ENCODE measurements at regions not wholly inside any gene's neighbourhood (a gene's known extent, or its start where the extent isn't known, plus 50 kb on each side); places are given as distances from the start of the nearest gene placed in this dataset.
"Not testable (repeated sequence)": the region's sequence is repeated elsewhere in the genome, so short reads cannot be mapped to it uniquely, and the experiment has no call there.

DNA sequence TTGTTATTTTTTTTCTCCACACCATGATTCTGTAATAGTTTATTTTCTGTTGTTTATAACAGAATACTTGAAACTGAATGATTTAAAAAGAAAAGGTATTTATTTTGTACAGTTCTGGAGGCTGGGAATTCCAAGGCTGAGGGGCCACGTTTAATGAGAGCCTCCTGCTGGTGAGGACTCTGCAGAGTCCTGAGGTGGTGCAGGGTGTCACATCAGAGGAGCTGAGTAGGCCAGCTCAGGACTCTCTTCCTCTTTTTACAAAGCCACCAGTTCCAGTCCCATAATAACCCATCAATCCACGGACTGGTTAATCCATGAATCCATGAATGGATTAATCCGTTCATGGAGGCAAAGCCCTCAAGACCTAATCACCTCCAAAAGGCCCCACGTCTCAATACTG lies 71.6 kb downstream of the TFAP2A start:
- DNase-seq: no peak
- intact Hi-C loops (cut with DNase I): no loop called here
- no peak for ATAC-seq

DNA sequence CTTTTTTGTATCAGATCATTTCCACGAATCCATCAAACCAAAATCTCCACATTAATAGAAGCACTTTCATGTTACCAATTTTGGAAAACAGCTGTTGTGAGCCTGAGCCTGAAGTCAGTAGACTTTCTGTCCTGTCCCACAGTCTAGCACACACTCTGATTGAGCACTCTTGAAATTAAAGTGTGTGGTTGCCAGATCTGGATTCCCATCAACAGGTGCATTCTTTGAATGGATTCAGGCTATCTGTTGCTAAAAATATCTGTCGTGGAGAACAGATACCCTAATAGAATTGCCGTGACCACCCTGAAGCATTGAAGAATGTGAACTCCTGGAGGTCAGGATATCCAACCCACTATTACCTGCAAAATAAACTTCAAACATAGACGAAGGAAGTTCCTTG lies 73.3 kb downstream of the TFAP2A start:
- intact Hi-C loops (cut with DNase I): no loop called here
- no peak for ATAC-seq
- no peak for DNase-seq

- DNase-seq: no peak
- intact Hi-C loops (cut with DNase I): no loop called here
These were observed 76.7 kb downstream of the TFAP2A start for GRCh38 chr6:10338151-10338550.

DNA sequence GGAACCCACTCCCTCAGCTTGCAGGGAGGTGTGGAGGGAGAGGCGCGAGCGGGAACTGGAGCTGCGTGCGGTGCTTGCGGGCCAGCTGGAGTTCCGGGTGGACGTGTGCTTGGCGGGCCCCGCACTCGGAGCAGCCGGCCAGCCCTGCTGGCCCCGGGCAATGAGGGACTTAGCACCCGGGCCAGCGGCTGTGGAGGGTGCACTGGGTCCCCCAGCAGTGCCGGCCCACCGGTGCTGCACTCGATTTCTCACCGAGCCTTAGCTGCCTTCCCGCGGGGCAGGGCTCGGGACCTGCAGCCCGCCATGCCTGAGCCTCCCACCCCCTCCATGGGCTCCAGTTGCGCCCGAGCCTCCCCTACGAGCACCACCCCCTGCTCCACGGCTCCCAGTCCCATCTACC lies 77.5 kb downstream of the TFAP2A start:
- intact Hi-C loops (cut with DNase I); ATAC-seq: not testable (repeated sequence)

More at GRCh38 chr6:10338151-10338550, 76.7 kb downstream of the TFAP2A start:
- no peak for ATAC-seq

GRCh38 chr6:10332111-10332510 lies 82.8 kb downstream of the TFAP2A start:
- ATAC-seq (no peak), DNase-seq (no peak)
- intact Hi-C loops (cut with DNase I): no loop called here

More for the DNA sequence above, 77.5 kb downstream of the TFAP2A start:
- DNase-seq: not testable (repeated sequence)

DNA sequence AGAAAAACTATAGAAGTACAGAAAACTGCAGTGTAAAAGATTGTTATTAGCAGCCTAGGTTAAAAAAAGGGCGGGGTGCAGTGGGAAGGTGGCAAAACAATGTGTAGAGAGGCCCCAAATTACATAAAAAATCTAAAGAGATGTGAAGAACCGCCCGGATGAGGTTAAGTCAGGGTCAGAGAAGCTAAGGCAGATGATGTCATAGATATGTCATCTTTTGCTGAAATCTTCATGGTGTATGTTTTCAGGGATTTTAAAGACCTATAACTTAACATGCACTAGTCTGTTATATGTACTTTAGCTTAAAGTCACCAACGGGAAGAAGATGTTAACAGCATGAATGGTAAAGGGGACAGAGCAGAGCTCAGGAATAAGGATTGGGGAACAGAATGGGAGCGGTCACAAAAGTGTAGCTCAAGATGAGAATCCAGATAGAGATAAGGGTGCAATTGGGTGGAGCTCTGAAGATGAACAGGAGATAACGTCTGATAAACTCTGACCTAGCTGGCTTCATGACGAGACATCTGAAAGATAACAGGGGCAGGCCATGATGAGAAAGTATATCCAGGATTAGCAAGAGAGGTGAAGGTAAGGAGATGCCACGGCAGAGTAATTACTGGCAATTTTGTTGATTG lies 83.4 kb downstream of the TFAP2A start:
- no peak for ATAC-seq
- intact Hi-C loops (cut with DNase I): no loop called here
- no peak for DNase-seq

DNA sequence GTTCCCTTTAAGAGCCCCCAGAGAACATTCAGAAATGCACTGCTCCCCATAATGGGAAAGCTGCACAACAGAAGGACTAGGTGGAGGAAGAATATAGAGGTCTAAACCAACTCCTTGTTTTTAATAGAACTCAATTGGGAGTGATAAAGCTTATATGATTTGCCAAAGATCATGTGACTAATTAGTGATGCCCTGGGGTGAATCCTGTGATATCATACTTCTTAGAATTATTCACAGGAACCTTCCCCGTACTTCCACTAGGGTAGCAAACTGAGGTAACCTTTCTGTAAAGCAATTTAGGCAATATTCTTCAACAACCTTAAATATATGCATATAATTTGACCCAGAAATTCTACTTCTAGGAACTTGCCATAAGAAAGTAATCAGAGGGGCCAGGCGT lies 84.4 kb downstream of the TFAP2A start:
- DNase-seq (no peak), ATAC-seq (no peak)
- intact Hi-C loops (cut with DNase I): no loop called here

GRCh38 chr6:10323018-10323417 lies 91.9 kb downstream of the TFAP2A start:
- no peak for ATAC-seq
- intact Hi-C loops (cut with DNase I): no loop called here
- DNase-seq: no peak

GRCh38 chr6:10320291-10320690 lies 94.6 kb downstream of the TFAP2A start:
- ATAC-seq (no peak), DNase-seq (no peak)
- intact Hi-C loops (cut with DNase I): no loop called here

- ATAC-seq (peak in 1 of 2 donors; percentile 64), DNase-seq (no peak)
These were observed 98.5 kb downstream of the TFAP2A start for GRCh38 chr6:10316373-10316721.

GRCh38 chr6:10315658-10316372 lies 99.1 kb downstream of the TFAP2A start:
- DNase-seq (no peak), ATAC-seq (no peak)
- intact Hi-C loops (cut with DNase I): no loop called here

More at GRCh38 chr6:10316373-10316721, 98.5 kb downstream of the TFAP2A start:
- intact Hi-C loops (cut with DNase I): no loop called here

DNA sequence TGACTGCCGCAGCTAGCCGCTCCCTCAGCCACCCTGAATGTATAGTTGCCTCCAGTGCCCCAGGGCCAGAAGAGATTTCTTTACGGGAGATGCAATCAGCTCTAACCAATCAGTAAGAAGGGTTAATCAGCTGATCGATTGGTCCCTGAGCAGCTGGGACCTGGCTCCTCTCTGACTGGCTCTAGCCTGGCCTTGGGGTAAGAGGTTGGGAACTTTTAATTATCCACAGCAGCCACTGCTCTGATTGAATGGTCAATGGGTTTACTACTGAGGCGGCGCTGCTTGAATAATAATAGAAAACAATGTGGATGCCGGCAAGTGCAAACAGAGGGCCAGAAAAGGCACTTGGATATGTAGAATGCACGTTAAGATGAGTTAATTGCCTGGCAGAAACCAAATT lies 99.8 kb downstream of the TFAP2A start:
- no peak for DNase-seq
- intact Hi-C loops (cut with DNase I): no loop called here
- ATAC-seq: no peak

DNA sequence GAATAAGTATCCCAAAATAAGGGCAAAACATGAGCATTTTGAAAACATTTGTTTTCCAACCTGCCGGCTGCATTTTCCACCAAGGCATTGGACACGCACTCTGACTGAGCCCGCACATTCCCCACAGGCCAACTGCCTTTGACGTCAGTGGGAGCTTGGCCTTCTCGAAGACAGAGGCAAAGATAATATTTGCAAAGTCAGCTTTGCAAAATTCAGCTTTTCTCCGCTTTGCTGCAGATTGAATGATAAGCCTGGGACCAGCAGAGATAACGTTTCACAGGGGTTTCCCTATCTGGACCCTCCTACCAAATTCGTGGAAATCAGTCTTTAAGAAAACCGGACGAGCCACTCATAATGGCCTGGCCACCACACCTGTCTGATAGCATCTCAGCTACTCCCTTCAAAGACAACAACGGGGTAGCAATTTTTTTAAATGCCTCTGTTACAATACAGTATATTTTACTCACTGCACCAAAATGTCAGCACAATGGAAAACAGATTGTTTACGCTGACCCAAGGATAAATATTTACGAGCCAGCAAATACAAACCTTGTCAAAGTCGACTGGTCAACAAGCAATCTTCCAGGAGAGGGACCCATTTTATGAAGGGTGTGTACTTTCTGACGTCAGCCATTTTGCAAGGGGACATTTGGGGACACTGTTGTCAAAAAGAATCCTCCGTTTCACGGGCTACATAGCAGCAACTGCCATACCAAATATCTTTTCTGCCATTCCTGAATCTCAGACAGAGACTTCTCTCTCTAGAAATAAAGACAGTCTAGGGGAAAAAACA lies 100.5 kb downstream of the TFAP2A start:
- DNase-seq (no peak), ATAC-seq (no peak)
- intact Hi-C loops (cut with DNase I): no loop called here

GRCh38 chr6:10313799-10314162 lies 101.1 kb downstream of the TFAP2A start:
- ATAC-seq: no peak
- no peak for DNase-seq
- intact Hi-C loops (cut with DNase I): no loop called here

GRCh38 chr6:10312445-10312844 lies 102.4 kb downstream of the TFAP2A start:
- DNase-seq (no peak), ATAC-seq (no peak)
- intact Hi-C loops (cut with DNase I): no loop called here

GRCh38 chr6:10311546-10312405 lies 103.1 kb downstream of the TFAP2A start:
- ATAC-seq; DNase-seq; intact Hi-C loops (cut with DNase I): not testable (repeated sequence)

DNA sequence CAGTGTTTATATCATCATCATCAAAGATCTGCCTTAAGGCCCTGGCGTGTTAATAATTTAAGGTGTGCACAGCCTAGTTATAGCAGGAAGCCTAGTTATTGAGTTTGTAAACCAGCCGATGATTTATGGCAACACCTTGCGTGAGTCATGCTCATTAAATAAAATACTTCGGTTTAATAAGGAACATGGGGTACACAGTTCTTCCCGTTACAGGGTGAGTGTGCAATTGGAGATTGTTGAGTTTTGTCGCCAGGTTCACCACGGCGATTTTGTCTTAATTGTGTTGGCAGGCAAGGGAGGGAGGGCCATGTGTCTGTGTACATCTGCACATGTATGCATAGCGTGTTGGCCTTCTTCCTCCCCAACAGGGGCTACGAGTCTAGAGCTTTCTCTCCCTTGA lies 104.0 kb downstream of the TFAP2A start:
- intact Hi-C loops (cut with DNase I): no loop called here
- DNase-seq (no peak), ATAC-seq (no peak)

DNA sequence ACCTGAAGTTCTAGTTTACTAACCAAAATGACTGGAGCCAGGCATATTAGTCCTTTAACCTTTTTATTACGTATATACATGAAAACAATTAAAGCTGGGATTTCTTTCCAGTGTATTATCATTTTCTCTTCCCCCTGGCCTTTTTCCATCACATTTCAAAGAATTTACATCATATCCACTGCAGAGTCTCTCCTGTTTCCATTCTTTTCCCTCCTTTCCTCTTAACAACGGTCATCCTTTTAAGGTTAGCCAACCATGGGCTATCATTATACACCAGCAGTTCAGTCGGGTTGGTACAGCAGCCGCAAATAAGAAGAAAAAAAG lies 104.6 kb downstream of the TFAP2A start:
- ATAC-seq: no peak
- intact Hi-C loops (cut with DNase I): no loop called here
- DNase-seq: no peak

DNA sequence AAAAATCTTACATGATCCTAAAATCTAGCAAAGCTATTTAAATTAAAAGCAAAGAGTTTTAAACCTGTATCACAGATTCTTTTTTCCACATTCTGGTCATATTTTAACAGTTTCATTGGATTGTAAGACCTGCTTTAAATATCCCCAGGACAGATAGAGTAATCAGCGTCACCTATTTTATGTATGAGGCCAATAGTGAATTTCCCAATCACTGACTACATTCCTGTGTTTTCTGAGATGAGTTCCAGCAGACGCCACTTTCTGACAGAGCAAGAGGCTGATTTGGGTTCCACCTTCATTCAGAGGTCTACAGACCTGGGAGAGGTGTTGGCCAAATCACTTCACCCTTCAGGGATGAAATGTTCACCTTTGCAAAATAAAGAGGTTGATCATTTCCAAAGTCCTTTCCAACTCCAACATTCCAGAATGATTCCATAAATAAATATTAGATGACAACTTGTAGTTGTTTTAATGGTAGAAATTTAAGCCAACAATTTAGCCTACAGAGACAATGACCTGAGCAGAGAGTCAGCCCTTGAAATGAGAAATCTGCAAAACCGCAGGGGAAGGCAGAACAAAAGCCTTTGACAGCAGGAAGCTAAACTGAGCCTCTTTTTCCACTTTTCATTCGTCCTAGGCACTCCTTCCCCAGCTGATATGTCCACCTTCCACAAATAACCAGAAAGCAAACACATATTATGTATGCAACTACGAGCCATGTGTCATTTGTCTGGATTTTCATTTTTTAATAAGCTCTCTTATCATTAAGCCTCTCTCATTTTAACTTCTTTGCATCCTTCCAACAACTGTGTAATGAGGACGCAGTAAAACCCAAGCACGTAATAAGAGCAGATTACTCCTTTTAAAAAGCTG lies 105.2 kb downstream of the TFAP2A start:
- DNase-seq: no peak
- intact Hi-C loops (cut with DNase I): no loop called here
- no peak for ATAC-seq

Data from left cardiac atrium (tissue), 4 donors.